Gastroesophageal sphincter (tissue), 4 donors: ENCODE measurements at regions not wholly inside any gene's neighbourhood (a gene's known extent, or its start where the extent isn't known, plus 50 kb on each side); places are given as distances from the start of the nearest gene placed in this dataset.

Source experiments
- ATAC-seq: fragments of 150-250 bp; one replicate; pipeline ENCODE4 v1.9.1; 2016; ENCODE audit warnings: mild to moderate bottlenecking, moderate library complexity
- H3K27ac ChIP-seq, 4 donors: fragments of 200-600 bp; sonication (generic) in 3 of 4; 1 replicate in 3 of 4; 2 replicates in 1 of 4; pipeline ENCODE4 v1.5.1; 2016 to 2019
- H3K27me3 ChIP-seq: fragments of 200-600 bp; sonication (generic); one replicate; pipeline ENCODE4 v1.5.1; 2019
- H3K36me3 ChIP-seq, 2 donors: fragments of 200-600 bp; sonication (generic); one replicate each; pipeline ENCODE4 v1.5.1; 2019; ENCODE audit warnings: control low read depth in 1 of 2
- H3K4me1 ChIP-seq, 3 donors: fragments of 200-600 bp; sonication (generic); 1 replicate in 2 of 3; 2 replicates in 1 of 3; pipeline ENCODE4 v1.5.1; 2016 to 2019; ENCODE audit warnings: control low read depth in 2 of 3
- H3K4me3 ChIP-seq, 2 donors: fragments of 200-600 bp; sonication (generic); one replicate each; pipeline ENCODE4 v1.5.1; 2019; ENCODE audit warnings: mild to moderate bottlenecking in 1 of 2, moderate library complexity in 1 of 2
- H3K9me3 ChIP-seq, 3 donors: fragments of 200-600 bp; sonication (generic); one replicate each; pipeline ENCODE4 v1.5.1; 2017 to 2019; ENCODE audit warnings: control low read depth in 2 of 3
- EP300 ChIP-seq: sonication (generic); formaldehyde crosslinking; IDR thresholded peaks from one replicate; pipeline ENCODE4 v1.6.1; 2017; ENCODE audit warnings: antibody characterized with exemption, mild to moderate bottlenecking
- POLR2A ChIP-seq, 2 donors: fragments of 450-650 bp; IDR thresholded peaks; one replicate each; pipeline ENCODE4 v1.6.1; 2017; ENCODE audit warnings: antibody characterized with exemption in 2 of 2, mild to moderate bottlenecking in 2 of 2, moderate library complexity in 1 of 2
- POLR2AphosphoS5 ChIP-seq: sonication (generic); formaldehyde crosslinking; IDR thresholded peaks from one replicate; pipeline ENCODE4 v1.6.1; 2017; ENCODE audit warnings: antibody characterized with exemption
- WGBS, 2 donors: methylation state at CpG; one replicate each; pipeline ENCODE4 v1.1.5; 2018; ENCODE audit warnings: low coverage in 1 of 2; 5-methylcytosine and 5-hydroxymethylcytosine counted together
- TF ChIP-seq, protein P1 (sequence below), 4 experiments: fragments of 200-600 bp in 2 of 4; fragments of 450-650 bp in 2 of 4; sonication (generic) in 1 of 4; IDR thresholded peaks; one replicate each; pipeline ENCODE4 v1.5.1; 2017 to 2019; ENCODE audit warnings: antibody characterized with exemption in 4 of 4, mild to moderate bottlenecking in 2 of 4, moderate library complexity in 2 of 4

DNA sequence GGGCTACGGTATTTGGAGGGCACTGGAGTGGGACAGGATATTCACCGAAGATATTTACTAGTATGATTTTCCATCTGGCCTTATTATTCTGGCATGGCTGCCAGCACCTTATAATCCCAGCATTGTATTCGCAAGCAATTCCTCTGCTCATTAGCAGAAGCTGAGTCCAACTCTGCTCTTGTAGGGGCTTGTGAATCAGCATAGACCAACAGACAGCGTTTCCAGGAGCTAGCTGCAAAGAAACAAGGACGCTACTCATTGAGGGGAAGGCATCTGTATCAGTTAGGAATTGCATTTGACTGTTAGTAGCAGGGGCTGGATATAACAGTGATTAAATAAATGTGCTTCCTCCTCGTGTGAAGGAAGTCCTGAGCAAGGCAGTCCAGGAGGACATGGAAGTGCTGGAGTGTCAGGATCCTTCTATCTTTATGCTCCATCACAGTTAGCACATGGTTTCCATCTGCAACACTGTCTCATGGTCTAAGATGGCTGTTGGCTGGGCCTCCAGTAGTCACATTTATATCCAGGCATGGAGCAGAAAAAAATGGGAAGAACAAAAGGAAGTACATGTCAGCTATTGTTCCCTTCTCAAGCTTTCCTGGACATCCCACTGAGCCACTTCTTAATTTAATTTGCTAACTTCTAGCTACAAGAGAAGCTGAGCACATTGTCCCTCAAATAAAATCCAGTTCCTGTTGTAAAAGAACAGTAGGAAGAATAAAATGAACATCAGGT is 214.1 kb downstream of the C1D start:
- 70 to 89% methylated on average over 4 to 6 of the region's 6 CpGs for WGBS, 2 donors

DNA sequence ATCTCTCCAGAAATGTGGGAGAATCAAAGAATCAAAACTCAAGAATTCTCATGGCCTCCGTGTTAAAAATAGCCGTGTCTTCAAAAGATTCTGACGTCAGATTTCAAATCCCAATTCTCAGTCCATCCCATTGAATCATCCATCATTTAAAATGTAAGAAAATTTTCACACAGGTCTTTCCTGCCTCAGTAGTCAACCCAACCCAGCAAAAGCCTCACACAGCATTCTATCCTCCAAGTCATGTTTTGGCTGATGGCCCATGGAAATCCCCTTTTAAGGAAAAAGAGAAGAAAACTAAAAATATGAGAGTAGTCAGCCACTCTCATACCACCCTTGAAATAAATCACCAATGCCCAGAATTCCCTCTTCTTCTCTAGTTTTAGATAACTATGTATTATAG is 211.8 kb downstream of the C1D start:
- Histone ChIP-seq H3K27ac (no peak overlapping the region), H3K9me3 (no peaks in the 10 kb centered on the region), H3K4me3 (no peak overlapping the region), H3K27me3 (no peaks in the 10 kb centered on the region), H3K36me3 (no peaks in the 10 kb centered on the region), H3K4me1 (peaks cover 0 to 8% (median under 1%) of the 10 kb centered on the region in 3 donors)
- TF ChIP-seq, protein P1, sequence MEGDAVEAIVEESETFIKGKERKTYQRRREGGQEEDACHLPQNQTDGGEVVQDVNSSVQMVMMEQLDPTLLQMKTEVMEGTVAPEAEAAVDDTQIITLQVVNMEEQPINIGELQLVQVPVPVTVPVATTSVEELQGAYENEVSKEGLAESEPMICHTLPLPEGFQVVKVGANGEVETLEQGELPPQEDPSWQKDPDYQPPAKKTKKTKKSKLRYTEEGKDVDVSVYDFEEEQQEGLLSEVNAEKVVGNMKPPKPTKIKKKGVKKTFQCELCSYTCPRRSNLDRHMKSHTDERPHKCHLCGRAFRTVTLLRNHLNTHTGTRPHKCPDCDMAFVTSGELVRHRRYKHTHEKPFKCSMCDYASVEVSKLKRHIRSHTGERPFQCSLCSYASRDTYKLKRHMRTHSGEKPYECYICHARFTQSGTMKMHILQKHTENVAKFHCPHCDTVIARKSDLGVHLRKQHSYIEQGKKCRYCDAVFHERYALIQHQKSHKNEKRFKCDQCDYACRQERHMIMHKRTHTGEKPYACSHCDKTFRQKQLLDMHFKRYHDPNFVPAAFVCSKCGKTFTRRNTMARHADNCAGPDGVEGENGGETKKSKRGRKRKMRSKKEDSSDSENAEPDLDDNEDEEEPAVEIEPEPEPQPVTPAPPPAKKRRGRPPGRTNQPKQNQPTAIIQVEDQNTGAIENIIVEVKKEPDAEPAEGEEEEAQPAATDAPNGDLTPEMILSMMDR (IDR thresholded peaks at IDR 0.05): no peak
- TF ChIP-seq POLR2A (IDR thresholded peaks at IDR 0.05) (no peak), EP300 (no peak), POLR2AphosphoS5 (no peak)
- 70 to 82% methylated on average over 3 of the region's 3 CpGs for WGBS, 2 donors
- ATAC-seq: no peak

More for the DNA sequence above, 214.1 kb downstream of the C1D start:
- H3K27ac ChIP-seq: no peak overlapping the region
- ATAC-seq: no peak
- H3K4me1 ChIP-seq: peaks cover 0 to 17% (median 5%) of the 10 kb centered on the region in 3 donors
- no peaks in the 10 kb centered on the region for H3K36me3 ChIP-seq
- no peaks in the 10 kb centered on the region for H3K9me3 ChIP-seq
- TF ChIP-seq EP300 (no peak), POLR2AphosphoS5 (no peak), POLR2A (IDR thresholded peaks at IDR 0.05) (no peak)
- TF ChIP-seq, protein P1 (IDR thresholded peaks at IDR 0.05): no peak
- no peak overlapping the region for H3K4me3 ChIP-seq
- H3K27me3 ChIP-seq: no peaks in the 10 kb centered on the region

DNA sequence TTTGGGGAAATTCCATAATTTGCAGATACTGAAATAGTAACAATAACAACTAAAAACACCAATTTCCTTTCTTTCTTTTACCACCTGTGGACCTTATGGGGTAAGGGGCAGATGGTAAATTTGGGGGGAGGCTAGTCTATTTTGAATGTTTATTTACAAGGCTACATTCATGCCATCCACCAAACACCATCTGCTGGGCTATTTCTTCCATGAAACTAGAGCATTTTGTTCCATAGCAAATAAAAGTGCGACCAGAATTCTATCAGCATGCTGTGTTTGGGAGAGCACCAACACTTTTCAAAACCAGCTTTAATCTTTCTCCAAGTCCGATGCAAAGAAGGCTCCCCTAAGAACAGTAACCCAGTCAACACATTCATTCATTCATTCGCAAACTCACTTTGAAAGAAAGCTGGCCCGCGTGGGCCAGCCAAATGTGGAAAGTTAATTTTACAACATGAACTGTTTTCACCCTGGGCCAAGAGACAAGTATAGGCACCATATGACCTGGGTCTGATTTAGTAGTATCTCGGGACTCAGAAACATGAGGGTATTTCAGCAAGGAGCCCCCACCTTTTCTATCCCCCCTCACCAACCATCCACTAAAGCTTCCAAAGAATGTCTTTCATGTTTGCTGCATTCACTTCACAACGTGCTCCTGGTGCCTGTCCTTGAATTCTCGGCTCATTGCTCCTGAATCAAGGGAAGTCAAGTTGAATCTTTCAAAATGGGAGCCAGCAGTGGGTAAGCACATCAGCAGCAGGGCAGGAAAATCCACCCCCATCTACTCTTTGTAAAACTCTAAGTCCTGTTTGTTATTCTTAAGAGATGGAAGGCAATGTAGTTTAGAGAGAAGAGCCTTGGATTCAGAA is 210.6 kb downstream of the C1D start:
- TF ChIP-seq POLR2A (IDR thresholded peaks at IDR 0.05): no peak
- TF ChIP-seq, protein P1 (IDR thresholded peaks at IDR 0.05): no peak
- Histone ChIP-seq H3K27me3 (no peaks in the 10 kb centered on the region), H3K4me1 (no peaks in the 10 kb centered on the region), H3K4me3 (no peak overlapping the region), H3K27ac (no peak overlapping the region), H3K9me3 (no peaks in the 10 kb centered on the region), H3K36me3 (no peaks in the 10 kb centered on the region)
- 82 to 89% methylated on average over 6 to 8 of the region's 8 CpGs for WGBS, 2 donors
- ATAC-seq: no peak

DNA sequence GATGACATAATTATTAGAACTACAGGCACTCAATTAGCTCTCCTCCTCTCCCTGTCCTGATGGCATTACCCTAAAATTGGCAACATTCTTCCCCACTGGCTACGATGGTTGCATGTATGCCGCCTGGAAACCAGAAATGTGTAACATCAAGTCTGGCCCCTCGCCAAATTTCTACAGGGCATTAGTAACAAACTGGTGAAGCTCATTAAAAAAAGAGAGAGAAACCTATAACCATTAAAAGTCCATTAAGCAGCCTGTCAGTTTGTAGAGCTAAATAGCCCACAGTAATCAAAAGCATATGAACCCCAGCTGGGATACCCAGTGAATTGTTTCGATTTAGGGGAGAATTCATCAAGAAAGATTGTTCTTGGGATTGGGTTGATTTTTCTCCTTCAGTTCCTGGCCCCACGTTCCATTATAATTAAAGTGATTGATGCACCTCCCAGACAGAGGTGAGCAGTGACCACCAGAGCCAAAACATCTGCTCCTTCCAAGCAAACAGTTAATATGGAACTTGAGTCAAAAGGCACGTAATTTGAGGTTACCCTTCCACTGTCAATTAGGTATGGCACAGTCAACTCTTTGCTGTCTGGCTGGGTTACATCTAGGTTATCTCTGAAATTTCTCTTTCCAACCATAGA is 208.6 kb downstream of the C1D start:
- ATAC-seq: no peak
- Histone ChIP-seq H3K36me3 (no peaks in the 10 kb centered on the region), H3K4me3 (no peak overlapping the region), H3K27ac (no peak overlapping the region), H3K9me3 (no peaks in the 10 kb centered on the region), H3K4me1 (no peaks in the 10 kb centered on the region), H3K27me3 (no peaks in the 10 kb centered on the region)
- 63 to 67% methylated on average over 4 to 6 of the region's 6 CpGs for WGBS, 2 donors
- TF ChIP-seq EP300: no peak
- TF ChIP-seq, protein P1 (IDR thresholded peaks at IDR 0.05): no peak
- TF ChIP-seq POLR2A (IDR thresholded peaks at IDR 0.05): no peak
- no peak for TF ChIP-seq POLR2AphosphoS5
